Panc1 (cell line): ENCODE measurements at regions not wholly inside any gene's neighbourhood (a gene's known extent, or its start where the extent isn't known, plus 50 kb on each side); places are given as distances from the start of the nearest gene placed in this dataset.

Source experiments
- TF ChIP-seq, protein P1 (sequence below), 2 experiments: IDR thresholded peaks; 2 replicates each; pipeline ENCODE4 v1.6.1; 2011 to 2012; ENCODE audit warnings: low read depth in 2 of 2, control low read depth in 1 of 2, low read length in 1 of 2, mild to moderate bottlenecking in 1 of 2, moderate library complexity in 1 of 2; ENCODE audit not compliant: insufficient read depth in 1 of 2
- TF ChIP-seq, protein P2 (sequence below): fragments of 450-650 bp; IDR thresholded peaks from 2 replicates; pipeline ENCODE4 v1.5.1; 2017; ENCODE audit warnings: mild to moderate bottlenecking

DNA sequence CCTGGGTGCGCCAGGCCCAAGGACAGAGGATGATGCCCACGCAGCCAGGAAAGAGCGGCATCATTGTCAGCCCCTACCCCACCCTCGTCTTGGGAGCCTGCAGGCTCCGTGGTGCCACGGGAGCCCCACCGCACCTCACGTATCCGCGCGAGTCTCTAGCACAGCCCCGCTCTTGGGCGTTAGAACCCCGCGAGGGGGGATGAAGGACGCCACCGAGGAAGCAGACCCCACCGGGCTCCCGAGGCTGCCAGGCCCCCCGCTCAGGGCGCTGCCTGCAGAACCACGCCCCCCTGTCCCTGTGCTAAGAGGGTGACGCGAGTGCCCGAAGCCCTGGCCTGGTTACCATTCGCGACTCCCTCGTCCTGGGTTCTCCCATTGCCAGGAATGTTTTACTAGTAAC lies 52.3 kb upstream of the MS4A8 start:
- TF ChIP-seq, protein P1, sequence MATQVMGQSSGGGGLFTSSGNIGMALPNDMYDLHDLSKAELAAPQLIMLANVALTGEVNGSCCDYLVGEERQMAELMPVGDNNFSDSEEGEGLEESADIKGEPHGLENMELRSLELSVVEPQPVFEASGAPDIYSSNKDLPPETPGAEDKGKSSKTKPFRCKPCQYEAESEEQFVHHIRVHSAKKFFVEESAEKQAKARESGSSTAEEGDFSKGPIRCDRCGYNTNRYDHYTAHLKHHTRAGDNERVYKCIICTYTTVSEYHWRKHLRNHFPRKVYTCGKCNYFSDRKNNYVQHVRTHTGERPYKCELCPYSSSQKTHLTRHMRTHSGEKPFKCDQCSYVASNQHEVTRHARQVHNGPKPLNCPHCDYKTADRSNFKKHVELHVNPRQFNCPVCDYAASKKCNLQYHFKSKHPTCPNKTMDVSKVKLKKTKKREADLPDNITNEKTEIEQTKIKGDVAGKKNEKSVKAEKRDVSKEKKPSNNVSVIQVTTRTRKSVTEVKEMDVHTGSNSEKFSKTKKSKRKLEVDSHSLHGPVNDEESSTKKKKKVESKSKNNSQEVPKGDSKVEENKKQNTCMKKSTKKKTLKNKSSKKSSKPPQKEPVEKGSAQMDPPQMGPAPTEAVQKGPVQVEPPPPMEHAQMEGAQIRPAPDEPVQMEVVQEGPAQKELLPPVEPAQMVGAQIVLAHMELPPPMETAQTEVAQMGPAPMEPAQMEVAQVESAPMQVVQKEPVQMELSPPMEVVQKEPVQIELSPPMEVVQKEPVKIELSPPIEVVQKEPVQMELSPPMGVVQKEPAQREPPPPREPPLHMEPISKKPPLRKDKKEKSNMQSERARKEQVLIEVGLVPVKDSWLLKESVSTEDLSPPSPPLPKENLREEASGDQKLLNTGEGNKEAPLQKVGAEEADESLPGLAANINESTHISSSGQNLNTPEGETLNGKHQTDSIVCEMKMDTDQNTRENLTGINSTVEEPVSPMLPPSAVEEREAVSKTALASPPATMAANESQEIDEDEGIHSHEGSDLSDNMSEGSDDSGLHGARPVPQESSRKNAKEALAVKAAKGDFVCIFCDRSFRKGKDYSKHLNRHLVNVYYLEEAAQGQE (IDR thresholded peaks at IDR 0.05; ENCODE audit: insufficient read depth in 1 of 2, low read depth in 2 of 2, low read length in 1 of 2) = no peak
- TF ChIP-seq, protein P2, sequence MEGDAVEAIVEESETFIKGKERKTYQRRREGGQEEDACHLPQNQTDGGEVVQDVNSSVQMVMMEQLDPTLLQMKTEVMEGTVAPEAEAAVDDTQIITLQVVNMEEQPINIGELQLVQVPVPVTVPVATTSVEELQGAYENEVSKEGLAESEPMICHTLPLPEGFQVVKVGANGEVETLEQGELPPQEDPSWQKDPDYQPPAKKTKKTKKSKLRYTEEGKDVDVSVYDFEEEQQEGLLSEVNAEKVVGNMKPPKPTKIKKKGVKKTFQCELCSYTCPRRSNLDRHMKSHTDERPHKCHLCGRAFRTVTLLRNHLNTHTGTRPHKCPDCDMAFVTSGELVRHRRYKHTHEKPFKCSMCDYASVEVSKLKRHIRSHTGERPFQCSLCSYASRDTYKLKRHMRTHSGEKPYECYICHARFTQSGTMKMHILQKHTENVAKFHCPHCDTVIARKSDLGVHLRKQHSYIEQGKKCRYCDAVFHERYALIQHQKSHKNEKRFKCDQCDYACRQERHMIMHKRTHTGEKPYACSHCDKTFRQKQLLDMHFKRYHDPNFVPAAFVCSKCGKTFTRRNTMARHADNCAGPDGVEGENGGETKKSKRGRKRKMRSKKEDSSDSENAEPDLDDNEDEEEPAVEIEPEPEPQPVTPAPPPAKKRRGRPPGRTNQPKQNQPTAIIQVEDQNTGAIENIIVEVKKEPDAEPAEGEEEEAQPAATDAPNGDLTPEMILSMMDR = no peak
